ENCODE measurements at regions not wholly inside any gene's neighbourhood (a gene's known extent, or its start where the extent isn't known, plus 50 kb on each side); places are given as distances from the start of the nearest gene placed in this dataset.

- no peak for DNase-seq (ENCODE audit: extremely low spot score, unreplicated experiment)
- no peaks in the 10 kb centered on the region for H3K36me3 Mint-ChIP-seq
- peaks cover 6% of the 10 kb centered on the region for H3K9me3 Mint-ChIP-seq
- TF ChIP-seq, protein P1, sequence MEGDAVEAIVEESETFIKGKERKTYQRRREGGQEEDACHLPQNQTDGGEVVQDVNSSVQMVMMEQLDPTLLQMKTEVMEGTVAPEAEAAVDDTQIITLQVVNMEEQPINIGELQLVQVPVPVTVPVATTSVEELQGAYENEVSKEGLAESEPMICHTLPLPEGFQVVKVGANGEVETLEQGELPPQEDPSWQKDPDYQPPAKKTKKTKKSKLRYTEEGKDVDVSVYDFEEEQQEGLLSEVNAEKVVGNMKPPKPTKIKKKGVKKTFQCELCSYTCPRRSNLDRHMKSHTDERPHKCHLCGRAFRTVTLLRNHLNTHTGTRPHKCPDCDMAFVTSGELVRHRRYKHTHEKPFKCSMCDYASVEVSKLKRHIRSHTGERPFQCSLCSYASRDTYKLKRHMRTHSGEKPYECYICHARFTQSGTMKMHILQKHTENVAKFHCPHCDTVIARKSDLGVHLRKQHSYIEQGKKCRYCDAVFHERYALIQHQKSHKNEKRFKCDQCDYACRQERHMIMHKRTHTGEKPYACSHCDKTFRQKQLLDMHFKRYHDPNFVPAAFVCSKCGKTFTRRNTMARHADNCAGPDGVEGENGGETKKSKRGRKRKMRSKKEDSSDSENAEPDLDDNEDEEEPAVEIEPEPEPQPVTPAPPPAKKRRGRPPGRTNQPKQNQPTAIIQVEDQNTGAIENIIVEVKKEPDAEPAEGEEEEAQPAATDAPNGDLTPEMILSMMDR (conservative IDR thresholded peaks at IDR 0.05), result no peak
- peaks cover 2% of the 10 kb centered on the region for H3K4me1 Mint-ChIP-seq (ENCODE audit: unreplicated experiment)
- H3K27me3 Mint-ChIP-seq, result no peaks in the 10 kb centered on the region
- H3K4me3 Mint-ChIP-seq, result no peak overlapping the region
- H3K27ac Mint-ChIP-seq, result no peak overlapping the region
These were observed 124.6 kb upstream of the BLID start for GRCh38 chr11:122240638-122241037.

GRCh38 chr11:122235615-122236014, 119.6 kb upstream of the BLID start:
- Mint-ChIP-seq H3K4me3 (no peak overlapping the region), H3K4me1 (ENCODE audit: unreplicated experiment) (peaks cover 4% of the 10 kb centered on the region), H3K9me3 (peaks cover 6% of the 10 kb centered on the region), H3K27me3 (no peaks in the 10 kb centered on the region), H3K36me3 (no peaks in the 10 kb centered on the region), H3K27ac (no peak overlapping the region)
- TF ChIP-seq, protein P1 (conservative IDR thresholded peaks at IDR 0.05), result no peak
- no peak for DNase-seq (ENCODE audit: extremely low spot score, unreplicated experiment)

GRCh38 chr11:122234780-122235179, 118.8 kb upstream of the BLID start:
- H3K27me3 Mint-ChIP-seq, result no peaks in the 10 kb centered on the region
- no peaks in the 10 kb centered on the region for H3K36me3 Mint-ChIP-seq
- no peak overlapping the region for H3K27ac Mint-ChIP-seq
- peaks cover 4% of the 10 kb centered on the region for H3K4me1 Mint-ChIP-seq (ENCODE audit: unreplicated experiment)
- TF ChIP-seq, protein P1 (conservative IDR thresholded peaks at IDR 0.05), result no peak
- no peak overlapping the region for H3K4me3 Mint-ChIP-seq
- peaks cover 6% of the 10 kb centered on the region for H3K9me3 Mint-ChIP-seq
- no peak for DNase-seq (ENCODE audit: extremely low spot score, unreplicated experiment)

- no peak for DNase-seq (ENCODE audit: extremely low spot score, unreplicated experiment)
- Mint-ChIP-seq H3K36me3 (no peaks in the 10 kb centered on the region), H3K9me3 (peaks cover 6% of the 10 kb centered on the region)
These were observed 118.2 kb upstream of the BLID start for GRCh38 chr11:122234257-122234656.

GRCh38 chr11:122232985-122233384, 117.0 kb upstream of the BLID start:
- DNase-seq (ENCODE audit: extremely low spot score, unreplicated experiment), result no peak
- H3K9me3 Mint-ChIP-seq, result no peaks in the 10 kb centered on the region
- no peaks in the 10 kb centered on the region for H3K36me3 Mint-ChIP-seq
- H3K27me3 Mint-ChIP-seq, result no peaks in the 10 kb centered on the region
- no peak overlapping the region for H3K27ac Mint-ChIP-seq
- TF ChIP-seq, protein P1 (conservative IDR thresholded peaks at IDR 0.05), result no peak
- peaks cover 12% of the 10 kb centered on the region for H3K4me1 Mint-ChIP-seq (ENCODE audit: unreplicated experiment)
- H3K4me3 Mint-ChIP-seq, result no peak overlapping the region

More at GRCh38 chr11:122234257-122234656, 118.2 kb upstream of the BLID start:
- no peak overlapping the region for H3K27ac Mint-ChIP-seq
- no peaks in the 10 kb centered on the region for H3K27me3 Mint-ChIP-seq
- TF ChIP-seq, protein P1 (conservative IDR thresholded peaks at IDR 0.05), result no peak
- peaks cover 5% of the 10 kb centered on the region for H3K4me1 Mint-ChIP-seq (ENCODE audit: unreplicated experiment)
- no peak overlapping the region for H3K4me3 Mint-ChIP-seq

DNA sequence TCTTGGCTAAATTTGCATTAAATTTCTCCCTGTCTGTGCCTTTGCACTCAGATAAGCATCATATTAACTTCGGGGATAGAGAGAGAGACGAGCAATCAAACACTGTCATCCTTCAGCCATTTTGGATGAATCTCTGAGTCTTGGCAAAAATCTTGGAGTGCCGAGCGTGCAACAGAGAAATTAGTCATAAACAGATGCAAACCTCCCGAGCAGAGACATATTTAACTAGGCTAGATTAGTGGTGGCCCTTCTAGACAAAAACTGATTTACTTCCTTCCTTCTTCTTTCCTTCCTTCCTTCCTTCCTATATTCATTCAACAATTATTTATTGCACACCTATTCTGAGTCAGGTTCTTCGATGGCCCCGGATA, 114.4 kb upstream of the BLID start:
- H3K27ac Mint-ChIP-seq, result no peak overlapping the region
- no peak overlapping the region for H3K4me3 Mint-ChIP-seq
- H3K4me1 Mint-ChIP-seq (ENCODE audit: unreplicated experiment), result peaks cover 8% of the 10 kb centered on the region
- no peaks in the 10 kb centered on the region for H3K9me3 Mint-ChIP-seq
- TF ChIP-seq, protein P1 (conservative IDR thresholded peaks at IDR 0.05), result no peak
- H3K27me3 Mint-ChIP-seq, result no peaks in the 10 kb centered on the region
- H3K36me3 Mint-ChIP-seq, result no peaks in the 10 kb centered on the region
- DNase-seq (ENCODE audit: extremely low spot score, unreplicated experiment), result no peak

Data from type B pancreatic cell (in vitro differentiated cells).